Mesendoderm (in vitro differentiated cells): ENCODE measurements at regions not wholly inside any gene's neighbourhood (a gene's known extent, or its start where the extent isn't known, plus 50 kb on each side); places are given as distances from the start of the nearest gene placed in this dataset.

Experiments used
- DNase-seq: peaks from one replicate; pipeline ENCODE4 v3.0.0; 2013
- H2AK5ac ChIP-seq: 2 replicates; pipeline ENCODE4 v1.6.1; 2013; ENCODE audit warnings: low read length, inconsistent platforms
- H2BK120ac ChIP-seq: 2 replicates; pipeline ENCODE4 v1.6.1; 2013; ENCODE audit warnings: low read depth, mild to moderate bottlenecking, low read length, moderate library complexity, mixed read lengths
- H2BK15ac ChIP-seq: replicated peaks from 2 replicates; pipeline ENCODE4 v1.6.1; 2013; ENCODE audit warnings: low read depth, mild to moderate bottlenecking, moderate library complexity
- H2BK5ac ChIP-seq: 2 replicates; pipeline ENCODE4 v1.6.1; 2013; ENCODE audit warnings: low read length, inconsistent platforms
- H3K18ac ChIP-seq: 2 replicates; pipeline ENCODE4 v1.6.1; 2013; ENCODE audit warnings: mild to moderate bottlenecking, low read length, mixed read lengths
- H3K23ac ChIP-seq: one replicate; pipeline ENCODE4 v1.6.1; 2013; ENCODE audit warnings: low read length
- H3K27ac ChIP-seq: 2 replicates; pipeline ENCODE4 v1.5.1; 2013; ENCODE audit warnings: low read depth, mild to moderate bottlenecking, inconsistent platforms, low read length, moderate library complexity
- H3K27me3 ChIP-seq: 2 replicates; pipeline ENCODE4 v1.6.1; 2013; ENCODE audit warnings: low read length, control low read depth, mild to moderate bottlenecking, inconsistent platforms; ENCODE audit not compliant: insufficient read depth, poor library complexity
- H3K36me3 ChIP-seq: 2 replicates; pipeline ENCODE4 v1.6.1; 2013; ENCODE audit warnings: low read length, inconsistent platforms; ENCODE audit not compliant: control insufficient read depth, insufficient read depth
- H3K4ac ChIP-seq: one replicate; pipeline ENCODE4 v1.6.1; 2013; ENCODE audit warnings: low read depth, mild to moderate bottlenecking, low read length, moderate library complexity
- H3K4me1 ChIP-seq: 2 replicates; pipeline ENCODE4 v1.6.1; 2013; ENCODE audit warnings: low read depth, low read length, inconsistent platforms; ENCODE audit not compliant: control insufficient read depth
- H3K4me2 ChIP-seq: 2 replicates; pipeline ENCODE4 v1.6.1; 2013; ENCODE audit warnings: low read length
- H3K4me3 ChIP-seq: 2 replicates; pipeline ENCODE4 v1.5.1; 2013; ENCODE audit warnings: mild to moderate bottlenecking, low read length
- H3K56ac ChIP-seq: one replicate; pipeline ENCODE4 v1.6.1; 2013; ENCODE audit warnings: low read length
- H3K79me1 ChIP-seq: 2 replicates; pipeline ENCODE4 v1.6.1; 2013; ENCODE audit warnings: low read length, inconsistent platforms
- H3K79me2 ChIP-seq: 2 replicates; pipeline ENCODE4 v1.6.1; 2013; ENCODE audit warnings: mild to moderate bottlenecking, low read length; ENCODE audit not compliant: control insufficient read depth, insufficient read depth
- H3K9ac ChIP-seq: 2 replicates; pipeline ENCODE4 v1.6.1; 2013; ENCODE audit warnings: low read length, inconsistent platforms
- H4K5ac ChIP-seq: one replicate; pipeline ENCODE4 v1.6.1; 2013; ENCODE audit warnings: low read length
- H4K8ac ChIP-seq: one replicate; pipeline ENCODE4 v1.6.1; 2013; ENCODE audit warnings: low read depth, mild to moderate bottlenecking, control low read depth, low read length, moderate library complexity
- WGBS: extraction: QIAGEN DNeasy Blood & Tissue Kit; methylation state at CpG from one replicate; pipeline ENCODE4 v1.1.7; 2013; ENCODE audit warnings: low lambda C conversion rate, missing lambda C conversion rate; ENCODE audit not compliant: insufficient coverage; ENCODE audit errors: extremely low coverage; 5-methylcytosine and 5-hydroxymethylcytosine counted together

DNA sequence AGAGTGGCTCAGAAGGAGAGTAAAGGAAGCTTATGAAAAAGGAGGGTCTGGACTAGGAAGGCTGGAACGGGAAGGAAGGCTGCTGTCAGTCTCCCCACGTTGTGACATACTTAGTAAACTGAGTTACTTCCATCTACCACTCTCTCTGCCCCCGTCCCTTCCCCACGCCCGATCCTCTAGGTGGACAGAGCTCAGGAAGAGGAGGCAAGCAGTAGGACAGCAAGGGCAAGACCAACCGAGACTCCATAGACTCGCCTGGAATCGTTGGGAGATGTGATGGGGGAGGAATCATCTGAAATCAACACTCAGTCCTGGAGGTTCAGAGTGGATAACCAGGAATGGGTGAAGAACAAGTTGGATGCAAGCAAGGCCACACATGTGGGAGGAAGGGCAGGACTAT is 240.7 kb downstream of the BUD13 start:
- no peak for DNase-seq
- no peak overlapping the region for H4K8ac ChIP-seq
- WGBS, result no CpG with 5 or more reads among the region's 8 CpGs
- H3K79me2 ChIP-seq, result no peaks in the 10 kb centered on the region
- no peak overlapping the region for H3K27ac ChIP-seq
- no peak overlapping the region for H2AK5ac ChIP-seq
- no peaks in the 10 kb centered on the region for H3K36me3 ChIP-seq
- no peak overlapping the region for H2BK120ac ChIP-seq
- no peak overlapping the region for H3K18ac ChIP-seq
- H3K79me1 ChIP-seq, result no peaks in the 10 kb centered on the region
- H3K56ac ChIP-seq, result no peak overlapping the region
- H2BK15ac ChIP-seq, result no peak overlapping the region
- no peak overlapping the region for H3K9ac ChIP-seq
- no peak overlapping the region for H3K4me2 ChIP-seq
- H3K23ac ChIP-seq, result no peak overlapping the region
- peaks cover 4% of the 10 kb centered on the region for H3K4me1 ChIP-seq
- no peak overlapping the region for H2BK5ac ChIP-seq
- H4K5ac ChIP-seq, result no peak overlapping the region
- no peaks in the 10 kb centered on the region for H3K27me3 ChIP-seq
- H3K4me3 ChIP-seq, result no peak overlapping the region
- no peak overlapping the region for H3K4ac ChIP-seq

DNA sequence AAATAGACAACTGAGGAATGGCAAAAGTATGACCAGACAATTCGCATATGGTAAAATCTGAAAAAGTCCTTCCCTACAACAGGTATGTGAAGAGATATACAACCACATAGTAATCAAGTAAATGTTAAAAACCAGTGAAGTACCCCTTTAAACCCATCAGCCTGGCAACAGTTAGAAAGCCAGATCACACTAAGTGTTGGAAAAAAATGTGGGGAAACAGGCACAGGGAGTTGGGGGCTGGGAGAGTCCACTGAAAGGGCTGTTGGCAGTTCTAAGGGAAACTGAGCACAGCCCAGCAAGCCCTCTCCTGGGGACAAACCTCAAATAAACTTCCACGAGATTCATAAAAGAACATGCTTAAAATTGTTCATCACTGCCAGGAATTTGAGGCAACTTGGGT is 242.1 kb downstream of the BUD13 start:
- Histone ChIP-seq H3K4me3 (no peak overlapping the region), H3K4ac (no peak overlapping the region), H3K18ac (no peak overlapping the region), H3K79me2 (no peaks in the 10 kb centered on the region), H3K79me1 (no peaks in the 10 kb centered on the region), H3K23ac (no peak overlapping the region), H2BK5ac (no peak overlapping the region), H2BK15ac (no peak overlapping the region), H3K27me3 (no peaks in the 10 kb centered on the region), H3K56ac (no peak overlapping the region), H3K4me1 (peaks cover 4% of the 10 kb centered on the region), H2AK5ac (no peak overlapping the region), H3K9ac (no peak overlapping the region), H3K36me3 (no peaks in the 10 kb centered on the region), H2BK120ac (no peak overlapping the region), H4K8ac (no peak overlapping the region), H3K27ac (no peak overlapping the region), H4K5ac (no peak overlapping the region), H3K4me2 (no peak overlapping the region)
- DNase-seq, result no peak
- no CpG with 5 or more reads among the region's 2 CpGs for WGBS

DNA sequence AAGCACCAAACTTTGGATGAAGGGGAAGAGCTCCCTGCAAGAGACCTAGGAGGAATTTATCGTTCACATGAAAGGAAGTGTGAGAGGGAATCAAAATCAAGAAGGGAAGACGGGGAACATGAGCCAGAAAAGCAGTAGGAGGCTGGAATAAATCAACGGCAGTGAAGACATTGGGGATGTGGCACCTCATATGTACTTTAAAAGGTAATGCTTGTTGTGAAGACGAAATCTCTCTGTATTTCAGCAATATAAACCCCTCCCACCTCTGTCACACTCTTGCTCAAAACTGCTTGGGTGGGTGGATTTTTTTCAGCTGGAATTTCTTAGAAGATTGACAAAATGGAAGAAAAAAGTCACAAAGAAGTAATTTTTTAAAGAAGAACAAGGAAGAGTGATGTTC is 243.5 kb downstream of the BUD13 start:
- Histone ChIP-seq H3K4me3 (no peak overlapping the region), H3K9ac (no peak overlapping the region), H2BK120ac (no peak overlapping the region), H3K79me1 (no peaks in the 10 kb centered on the region), H3K36me3 (no peaks in the 10 kb centered on the region), H2BK15ac (no peak overlapping the region), H3K56ac (no peak overlapping the region), H3K4ac (no peak overlapping the region), H3K4me2 (no peak overlapping the region), H4K5ac (no peak overlapping the region), H3K27ac (no peak overlapping the region), H4K8ac (no peak overlapping the region), H3K27me3 (no peaks in the 10 kb centered on the region), H3K79me2 (no peaks in the 10 kb centered on the region), H2BK5ac (no peak overlapping the region), H2AK5ac (no peak overlapping the region), H3K4me1 (no peaks in the 10 kb centered on the region), H3K23ac (no peak overlapping the region), H3K18ac (no peak overlapping the region)
- no CpG with 5 or more reads among the region's 4 CpGs for WGBS
- no peak for DNase-seq

DNA sequence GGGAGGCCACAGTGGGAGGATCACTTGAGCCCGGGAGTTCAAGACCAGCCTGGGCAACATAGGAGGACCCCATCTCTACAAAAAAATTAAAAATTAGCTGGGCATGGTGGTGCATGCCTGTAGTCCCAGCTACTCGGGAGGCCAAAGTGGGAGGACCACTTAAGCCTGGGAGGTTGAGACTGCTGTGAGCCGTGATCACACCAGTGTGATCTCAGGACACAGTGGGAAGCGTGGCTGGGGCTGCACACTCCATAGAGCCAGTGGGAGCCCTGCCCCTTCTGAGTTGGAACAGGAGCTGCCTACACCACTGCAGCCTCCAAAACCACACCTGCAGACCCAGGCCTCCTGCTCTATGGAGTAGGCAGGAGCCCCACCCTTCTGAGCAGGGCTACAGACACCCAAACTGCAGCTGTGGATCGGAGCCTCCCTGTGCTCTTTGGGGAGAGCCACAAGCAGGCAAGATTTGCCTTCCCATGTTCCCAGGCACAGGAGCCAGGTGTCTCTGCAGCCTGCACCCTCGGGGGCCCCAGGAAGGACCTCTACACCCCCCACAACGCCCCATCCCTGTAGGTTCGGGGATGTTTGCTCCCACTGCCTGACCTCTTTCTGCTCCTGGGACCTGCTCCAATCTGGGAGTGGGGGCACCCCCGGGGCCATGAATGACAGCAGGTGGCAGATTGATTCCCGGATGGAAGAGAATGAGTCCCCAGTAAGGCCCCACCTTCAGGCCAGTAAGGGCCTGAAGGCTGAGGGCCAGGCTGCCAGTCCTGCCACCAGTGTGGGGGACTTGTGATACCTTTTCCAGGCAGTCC is 245.4 kb downstream of the BUD13 start:
- WGBS, result no CpG with 5 or more reads among the region's 10 CpGs

DNA sequence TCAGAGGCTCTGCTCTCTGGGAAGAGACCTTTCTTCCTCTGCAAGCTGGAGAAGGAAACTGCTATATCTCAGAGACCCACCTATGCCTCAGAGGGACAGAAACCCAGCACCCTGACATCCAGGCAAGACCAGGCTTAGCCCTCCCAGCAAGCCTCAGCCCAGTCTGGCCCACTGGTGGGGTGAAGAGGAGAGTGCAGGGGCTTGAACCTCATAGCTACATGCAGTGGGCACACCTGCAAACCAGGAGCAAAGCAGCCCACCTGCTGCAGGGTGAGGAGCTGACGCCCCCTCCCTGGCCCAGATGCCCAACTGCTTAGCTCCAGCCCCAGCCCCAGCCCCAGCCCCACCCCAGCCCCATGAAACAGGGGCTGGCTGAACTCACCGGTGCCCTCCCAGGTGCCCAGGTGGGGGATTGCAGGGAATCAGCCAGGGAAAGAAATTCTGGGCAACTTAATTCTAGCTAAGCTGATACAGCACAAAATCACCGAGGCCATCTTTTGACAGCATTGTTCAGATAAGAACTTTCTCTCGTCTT is 246.8 kb downstream of the BUD13 start:
- Histone ChIP-seq H3K4ac (no peak overlapping the region), H2BK15ac (no peak overlapping the region), H3K36me3 (no peaks in the 10 kb centered on the region), H3K18ac (no peak overlapping the region), H3K4me1 (no peaks in the 10 kb centered on the region), H4K5ac (no peak overlapping the region), H2AK5ac (no peak overlapping the region), H4K8ac (no peak overlapping the region), H3K27me3 (no peaks in the 10 kb centered on the region), H3K4me3 (no peak overlapping the region), H2BK120ac (no peak overlapping the region), H3K27ac (no peak overlapping the region), H3K79me2 (no peaks in the 10 kb centered on the region), H3K79me1 (no peaks in the 10 kb centered on the region), H3K23ac (no peak overlapping the region), H3K9ac (no peak overlapping the region), H2BK5ac (no peak overlapping the region), H3K4me2 (no peak overlapping the region), H3K56ac (no peak overlapping the region)
- DNase-seq, result no peak
- no CpG with 5 or more reads among the region's 4 CpGs for WGBS

More for the DNA sequence above, 245.4 kb downstream of the BUD13 start:
- no peak overlapping the region for H2BK15ac ChIP-seq
- H4K5ac ChIP-seq, result no peak overlapping the region
- no peak overlapping the region for H3K4ac ChIP-seq
- no peak overlapping the region for H3K27ac ChIP-seq
- no peak overlapping the region for H3K4me2 ChIP-seq
- H2BK5ac ChIP-seq, result no peak overlapping the region
- H3K79me1 ChIP-seq, result no peaks in the 10 kb centered on the region
- H3K56ac ChIP-seq, result no peak overlapping the region
- DNase-seq, result no peak
- H2AK5ac ChIP-seq, result no peak overlapping the region
- no peaks in the 10 kb centered on the region for H3K27me3 ChIP-seq
- H2BK120ac ChIP-seq, result no peak overlapping the region
- no peaks in the 10 kb centered on the region for H3K79me2 ChIP-seq
- H4K8ac ChIP-seq, result no peak overlapping the region
- no peaks in the 10 kb centered on the region for H3K4me1 ChIP-seq
- H3K4me3 ChIP-seq, result no peak overlapping the region
- no peak overlapping the region for H3K18ac ChIP-seq
- no peak overlapping the region for H3K9ac ChIP-seq
- H3K23ac ChIP-seq, result no peak overlapping the region
- no peaks in the 10 kb centered on the region for H3K36me3 ChIP-seq

DNA sequence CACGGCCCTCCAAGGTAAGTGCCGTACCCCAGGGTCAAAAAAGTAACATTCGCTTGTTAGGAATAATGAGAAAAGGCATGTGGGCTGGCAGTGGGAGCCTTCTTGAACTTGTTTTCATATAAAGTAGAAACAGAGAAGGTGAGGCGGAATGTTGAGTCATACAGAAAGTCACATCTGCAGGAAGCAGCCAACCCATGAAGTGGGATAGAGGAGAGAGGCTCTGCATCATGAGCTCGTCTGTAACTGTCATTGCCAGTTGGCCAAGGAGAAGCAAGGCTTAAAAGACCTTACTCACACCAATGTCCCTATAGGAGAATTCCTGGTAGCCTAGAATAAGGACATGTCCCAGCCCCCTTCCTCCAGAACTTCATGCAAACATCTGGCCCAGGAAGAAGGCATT is 253.3 kb downstream of the BUD13 start:
- no peak overlapping the region for H3K27ac ChIP-seq
- no peaks in the 10 kb centered on the region for H3K79me2 ChIP-seq
- H4K5ac ChIP-seq, result no peak overlapping the region
- no peak overlapping the region for H3K56ac ChIP-seq
- H3K4me1 ChIP-seq, result no peaks in the 10 kb centered on the region
- H2BK15ac ChIP-seq, result no peak overlapping the region
- no peak overlapping the region for H2AK5ac ChIP-seq
- H3K79me1 ChIP-seq, result no peaks in the 10 kb centered on the region
- H3K9ac ChIP-seq, result no peak overlapping the region
- H3K27me3 ChIP-seq, result no peaks in the 10 kb centered on the region
- H3K4ac ChIP-seq, result no peak overlapping the region
- DNase-seq, result no peak
- H2BK120ac ChIP-seq, result no peak overlapping the region
- H3K4me3 ChIP-seq, result no peak overlapping the region
- H3K36me3 ChIP-seq, result no peaks in the 10 kb centered on the region
- H3K18ac ChIP-seq, result no peak overlapping the region
- no peak overlapping the region for H2BK5ac ChIP-seq
- H3K4me2 ChIP-seq, result no peak overlapping the region
- no CpG with 5 or more reads among the region's 5 CpGs for WGBS
- H4K8ac ChIP-seq, result no peak overlapping the region
- H3K23ac ChIP-seq, result no peak overlapping the region
